K562 (cell line): ENCODE measurements at regions not wholly inside any gene's neighbourhood (a gene's known extent, or its start where the extent isn't known, plus 50 kb on each side); places are given as distances from the start of the nearest gene placed in this dataset.

Experiments
- ATF3 ChIP-seq, 2 experiments: fragments of 450-650 bp in 1 of 2; sonication (generic) in 1 of 2; formaldehyde crosslinking in 1 of 2; IDR thresholded peaks in 1 of 2; conservative IDR thresholded peaks in 1 of 2; 2 replicates each; pipeline versions ENCODE4 v1.6.1 to v1.8.1; 2016 to 2023; ENCODE audit warnings: mild to moderate bottlenecking in 2 of 2, moderate library complexity in 2 of 2, inconsistent platforms in 1 of 2, missing genetic modification reagents in 1 of 2
- BRCA1 ChIP-seq, 2 experiments: fragments of 450-650 bp in 1 of 2; sonication (generic) in 1 of 2; formaldehyde crosslinking in 1 of 2; IDR thresholded peaks; 2 replicates each; pipeline versions ENCODE4 v1.5.0 to v1.6.1; 2017 to 2020; ENCODE audit warnings: mild to moderate bottlenecking in 1 of 2, missing genetic modification reagents in 1 of 2
- CTBP1 ChIP-seq: fragments of 450-650 bp; IDR thresholded peaks from 2 replicates; pipeline ENCODE4 v1.6.1; 2016; ENCODE audit warnings: borderline replicate concordance
- EP300 ChIP-seq: IDR thresholded peaks from 2 replicates; pipeline ENCODE4 v1.6.1; 2012; ENCODE audit warnings: low read length, improper control_type of control experiment
- EZH2 ChIP-seq: IDR thresholded peaks from 2 replicates; pipeline ENCODE4 v1.6.1; 2012; ENCODE audit warnings: low read depth, mild to moderate bottlenecking, inconsistent platforms, low read length, borderline replicate concordance
- GTF2F1 ChIP-seq: IDR thresholded peaks from 2 replicates; pipeline ENCODE4 v1.6.1; 2011; ENCODE audit warnings: low read depth, low read length, improper control_type of control experiment
- MEF2D ChIP-seq: conservative IDR thresholded peaks from 2 replicates; pipeline ENCODE4 v1.6.1; 2016; ENCODE audit warnings: low read depth, missing genetic modification characterization, missing compliant biosample characterization
- MXI1 ChIP-seq: IDR thresholded peaks from 2 replicates; pipeline ENCODE4 v1.6.1; 2011; ENCODE audit warnings: low read depth, mild to moderate bottlenecking, improper control_type of control experiment, low read length
- PREB ChIP-seq: sonication (generic); formaldehyde crosslinking; IDR thresholded peaks from 2 replicates; pipeline ENCODE4 v1.8.1; 2023; ENCODE audit warnings: mild to moderate bottlenecking, missing genetic modification reagents
- ZEB2 ChIP-seq: fragments of 450-650 bp; IDR thresholded peaks from 2 replicates; pipeline ENCODE4 v1.6.1; 2016
- ZFP30 ChIP-seq: fragments of 250-450 bp; sonication (Bioruptor Pico); IDR thresholded peaks from 2 replicates; pipeline ENCODE4 v1.8.0; 2022; ENCODE audit warnings: moderate library complexity, mild to moderate bottlenecking, inconsistent platforms, borderline replicate concordance
- TF ChIP-seq, protein P1 (sequence below), 3 experiments: IDR thresholded peaks in 2 of 3; conservative IDR thresholded peaks in 1 of 3; 2 replicates each; pipeline ENCODE4 v1.5.1; 2011 to 2012; ENCODE audit warnings: low read length in 3 of 3, mild to moderate bottlenecking in 3 of 3, control low read depth in 2 of 3, improper control_type of control experiment in 1 of 3, inconsistent platforms in 1 of 3, low read depth in 1 of 3, mixed read lengths in 1 of 3, moderate library complexity in 1 of 3; ENCODE audit not compliant: insufficient read depth in 2 of 3

DNA sequence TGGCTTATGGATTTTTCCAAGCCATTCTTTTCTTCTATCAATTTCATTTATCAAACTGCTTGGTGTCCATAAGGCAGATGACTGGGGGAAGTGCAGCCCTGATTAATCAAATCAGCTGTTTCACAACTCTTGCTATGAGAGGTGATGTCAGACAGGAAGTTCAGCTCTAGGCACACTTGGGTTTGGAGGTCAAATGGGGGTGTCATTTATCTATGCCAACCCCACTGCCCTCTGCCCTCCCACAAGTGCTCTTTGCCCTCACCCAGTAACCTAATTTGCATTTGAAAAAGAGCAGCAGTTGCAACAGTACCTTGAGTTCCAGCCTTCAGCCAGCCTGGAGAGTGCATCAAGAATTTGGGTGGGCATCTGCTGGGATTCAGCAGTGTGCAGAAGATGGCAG is 431.3 kb upstream of the SPRED2 start:
- no peak for TF ChIP-seq GTF2F1
- no peak for TF ChIP-seq ZEB2
- TF ChIP-seq MEF2D (tag) = no peak
- no peak for TF ChIP-seq BRCA1 (IDR thresholded peaks at IDR 0.05)
- no peak for TF ChIP-seq BRCA1 (CRISPR knock-in tag; IDR thresholded peaks at IDR 0.05)
- TF ChIP-seq ZFP30 (CRISPR knock-in tag) = no peak
- TF ChIP-seq, protein P1, sequence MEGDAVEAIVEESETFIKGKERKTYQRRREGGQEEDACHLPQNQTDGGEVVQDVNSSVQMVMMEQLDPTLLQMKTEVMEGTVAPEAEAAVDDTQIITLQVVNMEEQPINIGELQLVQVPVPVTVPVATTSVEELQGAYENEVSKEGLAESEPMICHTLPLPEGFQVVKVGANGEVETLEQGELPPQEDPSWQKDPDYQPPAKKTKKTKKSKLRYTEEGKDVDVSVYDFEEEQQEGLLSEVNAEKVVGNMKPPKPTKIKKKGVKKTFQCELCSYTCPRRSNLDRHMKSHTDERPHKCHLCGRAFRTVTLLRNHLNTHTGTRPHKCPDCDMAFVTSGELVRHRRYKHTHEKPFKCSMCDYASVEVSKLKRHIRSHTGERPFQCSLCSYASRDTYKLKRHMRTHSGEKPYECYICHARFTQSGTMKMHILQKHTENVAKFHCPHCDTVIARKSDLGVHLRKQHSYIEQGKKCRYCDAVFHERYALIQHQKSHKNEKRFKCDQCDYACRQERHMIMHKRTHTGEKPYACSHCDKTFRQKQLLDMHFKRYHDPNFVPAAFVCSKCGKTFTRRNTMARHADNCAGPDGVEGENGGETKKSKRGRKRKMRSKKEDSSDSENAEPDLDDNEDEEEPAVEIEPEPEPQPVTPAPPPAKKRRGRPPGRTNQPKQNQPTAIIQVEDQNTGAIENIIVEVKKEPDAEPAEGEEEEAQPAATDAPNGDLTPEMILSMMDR (IDR thresholded peaks at IDR 0.05 in 2 of 3, conservative IDR thresholded peaks at IDR 0.05 in 1 of 3; ENCODE audit: insufficient read depth in 2 of 3, low read depth in 1 of 3, low read length in 3 of 3) = no peak
- TF ChIP-seq EZH2 = no peak
- TF ChIP-seq CTBP1 = no peak
- no peak for TF ChIP-seq MXI1
- TF ChIP-seq EP300 = no peak
- no peak for TF ChIP-seq PREB (CRISPR knock-in tag)
- TF ChIP-seq ATF3 (IDR thresholded peaks at IDR 0.05) = no peak
- TF ChIP-seq ATF3 (CRISPR knock-in tag; conservative IDR thresholded peaks at IDR 0.05) = no peak
